IMR-90 (cell line): ENCODE measurements at regions not wholly inside any gene's neighbourhood (a gene's known extent, or its start where the extent isn't known, plus 50 kb on each side); places are given as distances from the start of the nearest gene placed in this dataset.

Experiments used
- ATAC-seq: fragments of 200-7000 bp; cut with Tn5 transposase; 2 replicates; pipeline ENCODE4 v1.9.1; 2020; ENCODE audit warnings: low read depth, mild to moderate bottlenecking, moderate library complexity
- BruUV-seq: library from RNA; stranded (reverse); fragments of 400-500 nt; replicated peaks from 2 replicates; lab custom pipeline; 2021; lab: Mats Ljungman, UMichigan
- CTCF ChIA-PET: fragments of 300-600 bp; formaldehyde crosslinking; extraction: SDS; loops from one replicate; lab custom pipeline; 2021; ENCODE audit warnings: antibody characterized with exemption; lab: Yijun Ruan, JAX
- POLR2A ChIA-PET: fragments of 300-600 bp; sonication (Branson Sonifier 250); formaldehyde crosslinking; loops from one replicate; lab custom pipeline; 2022; ENCODE audit warnings: antibody characterized with exemption; ENCODE audit not compliant: unreplicated experiment; lab: Charles Lee
- DNase-seq: peaks from one replicate; pipeline ENCODE4 v3.0.0; 2013
- H2AFZ ChIP-seq: replicated peaks from 2 replicates; pipeline ENCODE3; 2013; ENCODE audit warnings: low read length, mild to moderate bottlenecking; ENCODE audit not compliant: poor library complexity
- H2AK5ac ChIP-seq: 2 replicates; pipeline ENCODE4 v1.6.1; 2013; ENCODE audit warnings: low read depth, low read length, inconsistent platforms
- H2AK9ac ChIP-seq: replicated peaks from 2 replicates; pipeline ENCODE3; 2013; ENCODE audit warnings: mild to moderate bottlenecking, low read depth, low read length, moderate library complexity; ENCODE audit not compliant: poor library complexity
- H2BK120ac ChIP-seq: 2 replicates; pipeline ENCODE4 v1.6.1; 2013; ENCODE audit warnings: low read depth, low read length, inconsistent platforms
- H2BK15ac ChIP-seq: 3 replicates; pipeline ENCODE4 v1.6.1; 2013; ENCODE audit warnings: low read depth, low read length, inconsistent platforms
- H2BK20ac ChIP-seq: 2 replicates; pipeline ENCODE4 v1.6.1; 2013; ENCODE audit warnings: low read depth, mild to moderate bottlenecking, inconsistent platforms, low read length, moderate library complexity
- H2BK5ac ChIP-seq: 2 replicates; pipeline ENCODE4 v1.6.1; 2013; ENCODE audit warnings: mild to moderate bottlenecking, low read depth, low read length, inconsistent platforms; ENCODE audit not compliant: poor library complexity, severe bottlenecking
- H3K14ac ChIP-seq: replicated peaks from 2 replicates; pipeline ENCODE4 v1.6.1; 2013; ENCODE audit warnings: low read depth, low read length, inconsistent platforms
- H3K18ac ChIP-seq: 2 replicates; pipeline ENCODE4 v1.6.1; 2013; ENCODE audit warnings: low read depth, low read length, control low read depth
- H3K23ac ChIP-seq: 2 replicates; pipeline ENCODE4 v1.6.1; 2013; ENCODE audit warnings: low read depth, low read length, inconsistent platforms
- H3K27ac ChIP-seq: 2 replicates; pipeline ENCODE4 v1.5.1; 2013; ENCODE audit warnings: mild to moderate bottlenecking, control low read depth, low read length; ENCODE audit not compliant: insufficient read depth
- H3K27me3 ChIP-seq: 2 replicates; pipeline ENCODE4 v1.6.1; 2013; ENCODE audit warnings: low read length; ENCODE audit not compliant: control insufficient read depth, insufficient read depth
- H3K36me3 ChIP-seq: 2 replicates; pipeline ENCODE4 v1.6.1; 2013; ENCODE audit warnings: low read length, mixed read lengths; ENCODE audit not compliant: control insufficient read depth, insufficient read depth
- H3K4ac ChIP-seq: 2 replicates; pipeline ENCODE4 v1.6.1; 2013; ENCODE audit warnings: low read depth, low read length, inconsistent platforms
- H3K4me1 ChIP-seq: 2 replicates; pipeline ENCODE4 v1.6.1; 2013; ENCODE audit warnings: low read length, mixed read lengths; ENCODE audit not compliant: control insufficient read depth, insufficient read depth
- H3K4me2 ChIP-seq: 2 replicates; pipeline ENCODE4 v1.6.1; 2013; ENCODE audit warnings: low read depth, mild to moderate bottlenecking, control low read depth, low read length, moderate library complexity
- H3K4me3 ChIP-seq: 2 replicates; pipeline ENCODE4 v1.5.1; 2013; ENCODE audit warnings: low read depth, mild to moderate bottlenecking, control low read depth, low read length, moderate library complexity; ENCODE audit not compliant: insufficient read depth
- H3K56ac ChIP-seq: 2 replicates; pipeline ENCODE4 v1.6.1; 2013; ENCODE audit warnings: low read length, inconsistent platforms; ENCODE audit not compliant: insufficient read depth; ENCODE audit errors: extremely low read depth
- H3K79me1 ChIP-seq, 2 experiments: 2 replicates each; pipeline ENCODE4 v1.6.1; 2013; ENCODE audit warnings: low read length in 2 of 2, inconsistent platforms in 1 of 2, low read depth in 1 of 2
- H3K9ac ChIP-seq: 2 replicates; pipeline ENCODE4 v1.6.1; 2013; ENCODE audit warnings: low read depth, low read length, control low read depth
- H3K9me1 ChIP-seq: 2 replicates; pipeline ENCODE4 v1.6.1; 2013; ENCODE audit warnings: low read length, inconsistent platforms; ENCODE audit not compliant: insufficient read depth
- H3K9me3 ChIP-seq: 2 replicates; pipeline ENCODE4 v1.6.1; 2013; ENCODE audit warnings: low read length; ENCODE audit not compliant: control insufficient read depth, insufficient read depth
- H4K20me1 ChIP-seq: 2 replicates; pipeline ENCODE4 v1.6.1; 2013; ENCODE audit warnings: low read length, inconsistent platforms; ENCODE audit not compliant: insufficient read depth
- H4K5ac ChIP-seq: 2 replicates; pipeline ENCODE4 v1.6.1; 2013; ENCODE audit warnings: mild to moderate bottlenecking, low read depth, low read length, control low read depth
- H4K8ac ChIP-seq, 2 experiments: 2 replicates each; pipeline ENCODE4 v1.6.1; 2013; ENCODE audit warnings: low read depth in 2 of 2, low read length in 2 of 2, control low read depth in 1 of 2, inconsistent platforms in 1 of 2
- H4K91ac ChIP-seq: 2 replicates; pipeline ENCODE4 v1.6.1; 2013; ENCODE audit warnings: low read depth, low read length, inconsistent platforms; ENCODE audit not compliant: insufficient read depth
- CEBPB ChIP-seq: IDR thresholded peaks from 2 replicates; pipeline ENCODE4 v1.6.1; 2012; ENCODE audit warnings: low read depth, low read length, improper control_type of control experiment
- FOS ChIP-seq: fragments of 150-350 bp; IDR thresholded peaks from 2 replicates; pipeline ENCODE4 v1.6.1; 2016; ENCODE audit warnings: low read depth, low read length
- MAZ ChIP-seq: IDR thresholded peaks from 2 replicates; pipeline ENCODE4 v1.6.1; 2012; ENCODE audit warnings: low read depth, mild to moderate bottlenecking, low read length, improper control_type of control experiment, moderate library complexity, borderline replicate concordance
- MXI1 ChIP-seq: IDR thresholded peaks from 2 replicates; pipeline ENCODE4 v1.6.1; 2012; ENCODE audit warnings: low read depth, mild to moderate bottlenecking, low read length, moderate library complexity, borderline replicate concordance
- NFE2L2 ChIP-seq: fragments of 150-350 bp; IDR thresholded peaks from 2 replicates; pipeline ENCODE4 v1.6.1; 2016; ENCODE audit warnings: low read depth, mild to moderate bottlenecking, low read length
- POLR2A ChIP-seq: IDR thresholded peaks from 2 replicates; pipeline ENCODE4 v1.6.1; 2012; ENCODE audit warnings: mild to moderate bottlenecking, low read depth, low read length
- RAD21 ChIP-seq: IDR thresholded peaks from 2 replicates; pipeline ENCODE4 v1.6.1; 2012; ENCODE audit warnings: low read length, improper control_type of control experiment
- RFX5 ChIP-seq: IDR thresholded peaks from 2 replicates; pipeline ENCODE4 v1.8.0; 2012; ENCODE audit warnings: low read depth, mild to moderate bottlenecking, low read length, moderate library complexity
- USF2 ChIP-seq: fragments of 150-350 bp; IDR thresholded peaks from 2 replicates; pipeline ENCODE4 v1.6.1; 2017; ENCODE audit warnings: mild to moderate bottlenecking, antibody characterized with exemption, low read length, low read depth
- WGBS, 2 experiments: methylation state at CpG; one replicate each; pipeline versions ENCODE4 v1.1.5 to v1.1.7; 2013; ENCODE audit warnings: missing lambda C conversion rate in 2 of 2; ENCODE audit not compliant: insufficient read length in 1 of 2; ENCODE audit errors: extremely low coverage in 2 of 2; 5-methylcytosine and 5-hydroxymethylcytosine counted together
- dilution Hi-C: fragments of 300-500 bp; cut with HindIII; formaldehyde crosslinking; loops from one replicate; pipeline ENCODE4 v1.14.3; 2018; ENCODE audit warnings: low sequenced_read_pairs; ENCODE audit not compliant: unreplicated experiment
- in situ Hi-C: fragments of 300-500 bp; cut with MboI; formaldehyde crosslinking; loops from 3 replicates; pipeline ENCODE4 v1.14.3; 2019; ENCODE audit warnings: low sequenced_read_pairs, inconsistent platforms, mixed read lengths
- intact Hi-C: fragments of 100-400 bp; cut with micrococcal nuclease; formaldehyde crosslinking; loops from 2 replicates; pipeline ENCODE4 v1.10.0; 2022
- TF ChIP-seq, protein P1 (sequence below): fragments of 150-350 bp; IDR thresholded peaks from 2 replicates; pipeline ENCODE4 v1.6.1; 2016; ENCODE audit warnings: low read depth, mild to moderate bottlenecking, low read length, moderate library complexity, borderline replicate concordance

DNA sequence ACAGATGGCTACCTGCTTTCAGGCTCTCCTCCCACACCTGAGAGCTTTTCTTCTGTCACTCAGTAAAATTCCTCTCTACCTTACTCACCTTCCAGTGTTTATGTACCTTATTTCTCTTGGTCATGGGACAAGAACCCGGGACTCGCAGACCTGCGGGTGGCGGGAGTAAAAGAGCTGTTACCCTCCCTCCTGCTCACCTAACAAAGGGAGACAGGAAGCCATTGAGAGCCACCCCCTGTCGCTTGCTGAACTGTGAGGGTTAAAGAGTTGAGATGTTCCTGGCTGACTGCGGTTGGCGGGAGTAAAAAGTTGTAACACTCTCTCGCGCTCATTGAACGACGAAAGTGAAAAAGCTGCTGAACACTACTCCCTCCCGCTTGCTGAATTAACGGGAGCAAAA, 1935.1 kb upstream of the FLRT2 start:
- Histone ChIP-seq H3K56ac (no peak overlapping the region), H3K79me1 (no peaks in the 10 kb centered on the region), H2BK120ac (no peak overlapping the region), H2AFZ (no peak overlapping the region), H3K9me3 (no peaks in the 10 kb centered on the region), H3K23ac (no peak overlapping the region), H3K4me3 (no peak overlapping the region), H3K27me3 (no peaks in the 10 kb centered on the region), H2BK5ac (no peak overlapping the region), H3K4me1 (no peaks in the 10 kb centered on the region), H3K4ac (no peak overlapping the region), H4K5ac (no peak overlapping the region), H2BK20ac (no peak overlapping the region), H3K9me1 (no peaks in the 10 kb centered on the region), H3K4me2 (no peak overlapping the region), H2BK15ac (no peak overlapping the region), H3K27ac (no peak overlapping the region), H3K14ac (no peak overlapping the region), H2AK5ac (no peak overlapping the region), H3K9ac (no peak overlapping the region), H2AK9ac (no peak overlapping the region), H3K36me3 (no peaks in the 10 kb centered on the region), H4K20me1 (no peaks in the 10 kb centered on the region), H3K18ac (no peak overlapping the region), H4K8ac (no peak overlapping the region), H4K91ac (no peak overlapping the region)
- ChIA-PET CTCF (interaction anchor here (0.6 kb wide), 1 partner anchor 380 kb away, joined by 3 read pairs; no protein-coding TSS in a partner anchor), POLR2A (no interaction called here)
- no peak for ATAC-seq
- dilution Hi-C loops (no loop called here), intact Hi-C loops (no loop called here), in situ Hi-C loops (no loop called here)
- BruUV-seq, result no TSS peak
- DNase-seq, result no peak
- no peak for TF ChIP-seq USF2
- no peak for TF ChIP-seq MXI1
- TF ChIP-seq, protein P1, sequence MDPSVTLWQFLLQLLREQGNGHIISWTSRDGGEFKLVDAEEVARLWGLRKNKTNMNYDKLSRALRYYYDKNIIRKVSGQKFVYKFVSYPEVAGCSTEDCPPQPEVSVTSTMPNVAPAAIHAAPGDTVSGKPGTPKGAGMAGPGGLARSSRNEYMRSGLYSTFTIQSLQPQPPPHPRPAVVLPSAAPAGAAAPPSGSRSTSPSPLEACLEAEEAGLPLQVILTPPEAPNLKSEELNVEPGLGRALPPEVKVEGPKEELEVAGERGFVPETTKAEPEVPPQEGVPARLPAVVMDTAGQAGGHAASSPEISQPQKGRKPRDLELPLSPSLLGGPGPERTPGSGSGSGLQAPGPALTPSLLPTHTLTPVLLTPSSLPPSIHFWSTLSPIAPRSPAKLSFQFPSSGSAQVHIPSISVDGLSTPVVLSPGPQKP, result no peak
- TF ChIP-seq POLR2A, result no peak
- no peak for TF ChIP-seq MAZ
- no peak for TF ChIP-seq CEBPB
- TF ChIP-seq RFX5, result no peak
- no peak for TF ChIP-seq RAD21
- TF ChIP-seq NFE2L2, result no peak
- no peak for TF ChIP-seq FOS
- WGBS, 2 experiments, result no CpG with 5 or more reads among the region's 13 CpGs
